Upper lobe of right lung (tissue), 1 donor: ENCODE measurements at regions not wholly inside any gene's neighbourhood (a gene's known extent, or its start where the extent isn't known, plus 50 kb on each side); places are given as distances from the start of the nearest gene placed in this dataset.

Source experiments
- ATAC-seq: fragments of 200-7000 bp; cut with Tn5 transposase; one replicate; pipeline ENCODE4 v1.9.1; 2020; ENCODE audit warnings: mild to moderate bottlenecking, moderate library complexity
- DNase-seq: peaks from one replicate; pipeline ENCODE4 v3.0.0-alpha.2; 2020
- H3K27ac ChIP-seq: fragments of 200-600 bp; one replicate; pipeline ENCODE4 v1.8.0; 2022
- H3K27me3 ChIP-seq: fragments of 200-600 bp; one replicate; pipeline ENCODE4 v1.8.0; 2022; ENCODE audit warnings: mild to moderate bottlenecking
- H3K36me3 ChIP-seq: fragments of 200-600 bp; one replicate; pipeline ENCODE4 v1.8.0; 2022
- H3K4me1 ChIP-seq: fragments of 200-600 bp; one replicate; pipeline ENCODE4 v1.8.0; 2022
- H3K4me3 ChIP-seq: fragments of 200-600 bp; one replicate; pipeline ENCODE4 v1.8.0; 2022; ENCODE audit warnings: mild to moderate bottlenecking
- H3K9me3 ChIP-seq: fragments of 200-600 bp; one replicate; pipeline ENCODE4 v1.8.0; 2022
- CTCF ChIP-seq: fragments of 200-600 bp; IDR thresholded peaks from one replicate; pipeline ENCODE4 v1.8.0; 2022; ENCODE audit warnings: antibody characterized with exemption
- intact Hi-C: fragments of 100-400 bp; cut with DNase I; formaldehyde crosslinking; loops from one replicate; pipeline ENCODE4 v1.11.0; 2022
- donor health status: DM: no; HTN: yes; CAD: no; lungs with severe emphysema.

GRCh38 chr20:52564594-52564993, 373.0 kb upstream of the ZFP64 start:
- Histone ChIP-seq H3K4me1 (no peaks in the 10 kb centered on the region), H3K27ac (no peak overlapping the region), H3K36me3 (no peaks in the 10 kb centered on the region), H3K27me3 (no peaks in the 10 kb centered on the region), H3K9me3 (no peaks in the 10 kb centered on the region), H3K4me3 (no peak overlapping the region)
- intact Hi-C loops, result no loop called here
- DNase-seq (no peak), ATAC-seq (no peak)
- TF ChIP-seq CTCF, result no peak

- TF ChIP-seq CTCF, result no peak
- Histone ChIP-seq H3K9me3 (no peaks in the 10 kb centered on the region), H3K36me3 (no peaks in the 10 kb centered on the region), H3K27me3 (no peaks in the 10 kb centered on the region), H3K27ac (no peak overlapping the region), H3K4me3 (no peak overlapping the region), H3K4me1 (no peaks in the 10 kb centered on the region)
- intact Hi-C loops, result no loop called here
- ATAC-seq (no peak), DNase-seq (no peak)
Measured at GRCh38 chr20:52552181-52552872, 360.7 kb upstream of the ZFP64 start.

GRCh38 chr20:52542131-52542530, 350.6 kb upstream of the ZFP64 start:
- H3K4me1 ChIP-seq, result no peaks in the 10 kb centered on the region
- no peak for ATAC-seq
- no peaks in the 10 kb centered on the region for H3K9me3 ChIP-seq
- no peak overlapping the region for H3K4me3 ChIP-seq
- no peak for TF ChIP-seq CTCF
- no peak overlapping the region for H3K27ac ChIP-seq
- DNase-seq, result no peak
- intact Hi-C loops, result no loop called here
- H3K27me3 ChIP-seq, result no peaks in the 10 kb centered on the region
- H3K36me3 ChIP-seq, result no peaks in the 10 kb centered on the region

- no peaks in the 10 kb centered on the region for H3K27me3 ChIP-seq
- no peak overlapping the region for H3K4me3 ChIP-seq
- ATAC-seq (no peak), DNase-seq (no peak)
- TF ChIP-seq CTCF, result no peak
- H3K27ac ChIP-seq, result no peak overlapping the region
- no peaks in the 10 kb centered on the region for H3K9me3 ChIP-seq
- intact Hi-C loops, result no loop called here
- no peaks in the 10 kb centered on the region for H3K36me3 ChIP-seq
- H3K4me1 ChIP-seq, result no peaks in the 10 kb centered on the region
Measured at GRCh38 chr20:52540509-52540908, 348.9 kb upstream of the ZFP64 start.

- no peaks in the 10 kb centered on the region for H3K27me3 ChIP-seq
- no peaks in the 10 kb centered on the region for H3K9me3 ChIP-seq
- no peaks in the 10 kb centered on the region for H3K36me3 ChIP-seq
- intact Hi-C loops, result no loop called here
- no peaks in the 10 kb centered on the region for H3K4me1 ChIP-seq
- no peak for ATAC-seq
- H3K27ac ChIP-seq, result no peak overlapping the region
- no peak for DNase-seq
- no peak overlapping the region for H3K4me3 ChIP-seq
- no peak for TF ChIP-seq CTCF
Measured at GRCh38 chr20:52539891-52540290, 348.3 kb upstream of the ZFP64 start.

GRCh38 chr20:52536841-52537400, 345.3 kb upstream of the ZFP64 start:
- no peaks in the 10 kb centered on the region for H3K4me1 ChIP-seq
- intact Hi-C loops, result no loop called here
- H3K4me3 ChIP-seq, result no peak overlapping the region
- H3K9me3 ChIP-seq, result no peaks in the 10 kb centered on the region
- DNase-seq (no peak), ATAC-seq (no peak)
- H3K27me3 ChIP-seq, result no peaks in the 10 kb centered on the region
- TF ChIP-seq CTCF, result no peak
- H3K27ac ChIP-seq, result no peak overlapping the region
- H3K36me3 ChIP-seq, result no peaks in the 10 kb centered on the region
